Osteoblast (primary cell): ENCODE measurements at regions not wholly inside any gene's neighbourhood (a gene's known extent, or its start where the extent isn't known, plus 50 kb on each side); places are given as distances from the start of the nearest gene placed in this dataset.

Source experiments
- DNase-seq: peaks from one replicate; pipeline ENCODE4 v3.0.0; 2011; ENCODE audit warnings: low spot score, mixed read lengths; ENCODE audit not compliant: insufficient read length; ENCODE audit errors: missing footprints
- H2AFZ ChIP-seq: 2 replicates; pipeline ENCODE4 v1.6.0; 2011; ENCODE audit warnings: mild to moderate bottlenecking, low read length
- H3K27ac ChIP-seq: 2 replicates; pipeline ENCODE4 v1.5.1; 2011; ENCODE audit warnings: mild to moderate bottlenecking, low read depth, low read length, moderate library complexity
- H3K27me3 ChIP-seq: 2 replicates; pipeline ENCODE4 v1.6.0; 2012; ENCODE audit warnings: mild to moderate bottlenecking, control low read depth, inconsistent platforms, low read length, moderate library complexity; ENCODE audit not compliant: insufficient read depth
- H3K36me3 ChIP-seq: 2 replicates; pipeline ENCODE4 v1.5.1; 2011; ENCODE audit warnings: mild to moderate bottlenecking, low read length, control low read depth, moderate library complexity; ENCODE audit not compliant: insufficient read depth
- H3K4me1 ChIP-seq: 2 replicates; pipeline ENCODE4 v1.5.1; 2011; ENCODE audit warnings: mild to moderate bottlenecking, low read length, control low read depth, moderate library complexity; ENCODE audit not compliant: insufficient read depth
- H3K4me2 ChIP-seq: 2 replicates; pipeline ENCODE4 v1.6.0; 2011; ENCODE audit warnings: mild to moderate bottlenecking, low read length; ENCODE audit not compliant: insufficient read depth
- H3K4me3 ChIP-seq: fragments of 200-600 bp; sonication (generic); 3 replicates; pipeline ENCODE4 v1.5.1; 2012; ENCODE audit warnings: mild to moderate bottlenecking, low read length, inconsistent platforms; ENCODE audit not compliant: insufficient read depth
- H3K79me2 ChIP-seq: 2 replicates; pipeline ENCODE4 v1.6.0; 2012; ENCODE audit warnings: mild to moderate bottlenecking, low read length, control low read depth, inconsistent platforms; ENCODE audit not compliant: insufficient read depth
- H3K9me3 ChIP-seq: 2 replicates; pipeline ENCODE4 v1.5.1; 2011; ENCODE audit warnings: low read depth, low read length, control low read depth
- H4K20me1 ChIP-seq: 2 replicates; pipeline ENCODE4 v1.6.0; 2012; ENCODE audit warnings: mild to moderate bottlenecking, low read length, control low read depth; ENCODE audit not compliant: insufficient read depth
- CTCF ChIP-seq: IDR thresholded peaks from 2 replicates; pipeline ENCODE4 v1.5.1; 2011; ENCODE audit warnings: mild to moderate bottlenecking, low read depth, low read length, moderate library complexity; ENCODE audit errors: extremely low read depth

DNA sequence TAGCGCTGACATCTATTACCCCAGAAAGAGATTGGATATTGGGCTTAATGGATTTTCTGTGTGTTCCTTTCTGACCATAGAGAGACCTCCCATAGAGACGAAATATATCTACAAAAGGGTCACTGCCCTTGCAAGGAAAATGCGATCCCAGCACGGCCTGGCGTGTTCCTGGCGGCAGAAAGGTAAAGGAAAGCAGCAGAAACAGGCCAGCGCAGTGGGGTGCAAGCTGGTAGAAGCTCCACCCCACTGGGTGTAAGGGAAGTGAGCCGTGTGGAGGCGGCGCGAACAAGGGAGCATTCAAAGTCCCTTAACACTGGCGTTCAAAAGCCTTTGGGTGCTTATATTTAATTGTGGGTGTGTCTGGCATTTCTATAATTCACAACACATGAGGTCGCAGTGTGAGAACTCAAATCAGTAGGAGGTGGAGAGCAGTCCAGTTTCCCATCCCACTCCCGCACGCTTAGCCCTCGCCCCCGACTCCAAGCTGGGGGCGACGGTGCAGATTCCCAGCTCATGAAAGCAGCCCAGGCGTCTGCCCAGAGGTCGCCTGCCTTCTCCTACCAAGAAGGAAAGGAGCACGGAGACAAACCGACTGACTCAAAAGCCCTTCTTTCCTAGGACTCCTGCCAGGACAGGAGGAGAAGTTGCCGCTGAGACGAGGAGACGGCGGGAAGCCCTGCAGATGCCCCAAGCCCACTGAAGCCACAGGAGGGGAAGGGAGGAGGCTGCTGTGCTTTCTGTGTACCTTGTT is 478.4 kb downstream of the FOXO1 start:
- peaks cover 9% of the 10 kb centered on the region for H3K27me3 ChIP-seq
- H2AFZ ChIP-seq = no peak overlapping the region
- TF ChIP-seq CTCF = no peak
- H3K4me3 ChIP-seq = no peak overlapping the region
- no peaks in the 10 kb centered on the region for H3K9me3 ChIP-seq
- H4K20me1 ChIP-seq = no peaks in the 10 kb centered on the region
- no peak overlapping the region for H3K4me2 ChIP-seq
- no peak for DNase-seq
- H3K4me1 ChIP-seq = peaks cover 14% of the 10 kb centered on the region
- H3K36me3 ChIP-seq = no peaks in the 10 kb centered on the region
- H3K27ac ChIP-seq = no peak overlapping the region
- H3K79me2 ChIP-seq = no peaks in the 10 kb centered on the region

- no peaks in the 10 kb centered on the region for H3K9me3 ChIP-seq
- H3K4me3 ChIP-seq = no peak overlapping the region
- H4K20me1 ChIP-seq = no peaks in the 10 kb centered on the region
- no peak overlapping the region for H3K27ac ChIP-seq
- H3K4me2 ChIP-seq = no peak overlapping the region
- no peak overlapping the region for H2AFZ ChIP-seq
- H3K79me2 ChIP-seq = no peaks in the 10 kb centered on the region
- peaks cover 9% of the 10 kb centered on the region for H3K27me3 ChIP-seq
- TF ChIP-seq CTCF = no peak
- H3K4me1 ChIP-seq = peaks cover 17% of the 10 kb centered on the region
- DNase-seq = no peak
- H3K36me3 ChIP-seq = no peaks in the 10 kb centered on the region
Measured at GRCh38 chr13:40189426-40189825, 477.0 kb downstream of the FOXO1 start.

- Histone ChIP-seq H3K27me3 (peaks cover 9% of the 10 kb centered on the region), H3K27ac (no peak overlapping the region), H3K36me3 (no peaks in the 10 kb centered on the region), H3K79me2 (no peaks in the 10 kb centered on the region), H3K4me1 (peaks cover 17% of the 10 kb centered on the region), H4K20me1 (no peaks in the 10 kb centered on the region), H2AFZ (no peak overlapping the region), H3K9me3 (no peaks in the 10 kb centered on the region), H3K4me2 (peak overlapping the region; percentile 38), H3K4me3 (no peak overlapping the region)
- no peak for TF ChIP-seq CTCF
- DNase-seq = no peak
Measured at GRCh38 chr13:40189898-40190630, 476.4 kb downstream of the FOXO1 start.

- H3K4me1 ChIP-seq = peaks cover 17% of the 10 kb centered on the region
- H2AFZ ChIP-seq = no peak overlapping the region
- no peaks in the 10 kb centered on the region for H3K79me2 ChIP-seq
- DNase-seq = peak; percentile 91
- H3K27ac ChIP-seq = peak overlapping the region; percentile 43
- no peak overlapping the region for H3K4me3 ChIP-seq
- H3K27me3 ChIP-seq = peaks cover 9% of the 10 kb centered on the region
- TF ChIP-seq CTCF = no peak
- H3K9me3 ChIP-seq = no peaks in the 10 kb centered on the region
- H3K4me2 ChIP-seq = peak overlapping the region; percentile 38
- no peaks in the 10 kb centered on the region for H3K36me3 ChIP-seq
- no peaks in the 10 kb centered on the region for H4K20me1 ChIP-seq
Measured at GRCh38 chr13:40190641-40191100, 475.8 kb downstream of the FOXO1 start.
